HG03280 (cell line): ENCODE measurements at regions not wholly inside any gene's neighbourhood (a gene's known extent, or its start where the extent isn't known, plus 50 kb on each side); places are given as distances from the start of the nearest gene placed in this dataset.

Experiments used
- ATAC-seq: cut with Tn5 transposase; IDR thresholded peaks from one replicate; pipeline ENCODE4 v1.9.1; 2021; ENCODE audit warnings: mild to moderate bottlenecking, moderate library complexity; ENCODE audit not compliant: unreplicated experiment

- ATAC-seq, result no peak
Measured at GRCh38 chr1:90561103-90561783, 155.9 kb downstream of the BARHL2 start.

- no peak for ATAC-seq
Measured at GRCh38 chr1:90558754-90559378, 158.2 kb downstream of the BARHL2 start.

DNA sequence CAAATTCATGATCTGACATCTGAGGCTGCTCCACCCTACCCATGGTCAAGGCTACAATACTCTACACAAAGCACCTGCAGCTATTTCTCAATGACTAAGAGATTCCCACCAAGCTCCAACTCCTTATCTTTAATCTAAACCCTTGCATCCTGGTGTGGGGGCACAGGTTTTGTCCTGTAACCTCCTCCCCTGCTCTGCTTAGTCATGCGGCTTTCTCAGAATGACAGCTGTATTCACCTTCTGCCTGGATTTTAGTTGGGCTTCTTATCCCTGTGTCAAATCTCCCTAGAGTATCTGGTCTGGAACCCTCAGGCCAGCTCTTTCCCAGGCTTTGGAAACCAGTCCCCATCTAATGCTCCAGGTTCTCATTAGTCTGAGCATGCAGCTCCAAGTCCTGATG, 159.0 kb downstream of the BARHL2 start:
- ATAC-seq, result no peak

GRCh38 chr1:90557706-90558105, 159.4 kb downstream of the BARHL2 start:
- no peak for ATAC-seq

DNA sequence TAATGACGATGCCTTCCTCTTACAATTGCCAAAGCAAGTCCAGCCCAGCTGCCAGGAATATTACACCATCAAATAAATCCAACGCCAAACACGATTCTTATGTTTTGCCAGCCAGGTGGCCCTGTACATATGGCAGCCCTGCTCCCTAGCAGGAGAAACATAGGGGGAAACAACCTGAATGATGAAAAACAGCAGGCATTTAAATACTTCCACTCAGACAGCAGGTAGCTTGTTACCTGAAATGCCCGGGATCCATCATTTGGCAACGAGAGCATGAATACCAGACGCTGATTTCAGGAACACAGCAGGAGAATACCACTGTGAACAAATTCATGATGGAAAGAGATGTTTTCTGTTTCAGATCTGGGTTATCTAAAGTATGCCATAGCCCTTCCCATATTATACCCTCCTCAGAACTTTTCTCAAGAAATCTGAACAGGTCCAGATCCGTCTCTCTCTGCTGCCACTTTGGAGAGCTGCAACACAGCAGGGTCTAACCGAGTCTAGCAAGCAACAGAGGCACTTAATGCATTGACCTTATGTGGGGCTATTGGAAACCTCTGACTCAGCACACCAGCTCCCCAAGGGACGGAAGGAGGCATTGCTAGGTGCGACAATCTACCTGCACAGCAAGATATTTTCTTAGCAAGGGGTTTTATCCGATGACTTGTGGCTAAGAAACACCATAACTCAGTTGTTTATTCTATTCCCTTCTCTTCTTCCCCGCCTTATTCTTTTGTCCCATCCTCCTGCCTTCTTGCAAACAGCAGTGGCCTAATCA, 166.3 kb downstream of the BARHL2 start:
- ATAC-seq, result no peak

DNA sequence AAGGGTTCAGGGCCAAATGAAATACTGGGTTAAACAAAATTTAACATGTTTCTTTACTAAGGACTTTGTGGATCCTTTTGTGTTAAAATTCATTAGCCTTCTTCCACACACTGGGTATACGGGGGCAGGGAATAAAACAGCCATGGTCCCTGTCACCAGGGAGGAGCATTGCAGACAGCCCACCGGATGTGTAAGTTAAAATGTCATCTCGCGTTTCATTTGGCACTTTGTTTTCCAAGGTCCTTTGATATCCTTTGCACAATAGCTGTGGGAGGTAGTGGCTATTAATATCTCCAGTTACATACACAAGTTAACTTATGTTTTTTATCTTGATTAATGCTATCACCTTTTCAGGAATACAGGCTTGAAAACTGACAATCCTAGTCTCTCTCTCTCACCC, 172.7 kb downstream of the BARHL2 start:
- no peak for ATAC-seq

DNA sequence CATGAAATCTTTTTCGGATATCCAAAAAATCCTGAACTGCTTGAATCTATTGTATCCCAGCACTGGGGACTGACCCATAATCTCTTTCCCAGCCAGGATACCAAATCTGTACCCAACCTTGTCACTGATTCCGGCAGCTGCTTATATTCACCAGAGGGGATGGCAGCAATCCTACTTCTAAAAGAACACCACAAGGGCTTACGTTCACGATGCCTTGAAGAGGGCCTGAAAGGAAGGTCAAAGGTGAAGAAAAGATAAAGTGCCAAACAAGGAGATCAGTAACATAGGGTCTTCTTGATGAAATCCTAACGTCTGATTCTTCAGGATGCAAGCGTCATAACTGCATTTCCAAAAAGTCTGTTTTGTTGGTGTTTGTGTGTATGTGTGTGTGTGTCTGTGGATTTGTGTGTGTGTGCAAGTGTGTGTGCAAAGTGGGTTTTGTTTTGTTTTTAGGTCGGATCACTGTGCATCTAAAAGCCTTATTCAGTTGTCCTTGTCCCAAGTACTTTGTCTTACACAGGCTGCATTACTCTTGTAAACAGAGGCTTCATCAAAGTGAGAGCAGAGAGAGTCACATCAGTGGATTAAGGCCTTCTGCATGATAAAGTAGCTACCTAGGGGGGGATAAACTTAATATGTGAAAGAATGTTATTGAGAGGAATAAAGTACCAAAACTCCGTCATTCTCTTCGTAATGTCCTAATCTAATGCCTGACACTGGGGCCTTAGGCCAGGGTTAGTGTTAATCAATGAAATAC, 179.3 kb downstream of the BARHL2 start:
- ATAC-seq, result no peak

GRCh38 chr1:90534663-90535295, 182.3 kb downstream of the BARHL2 start:
- no peak for ATAC-seq

GRCh38 chr1:90534116-90534515, 183.0 kb downstream of the BARHL2 start:
- no peak for ATAC-seq

DNA sequence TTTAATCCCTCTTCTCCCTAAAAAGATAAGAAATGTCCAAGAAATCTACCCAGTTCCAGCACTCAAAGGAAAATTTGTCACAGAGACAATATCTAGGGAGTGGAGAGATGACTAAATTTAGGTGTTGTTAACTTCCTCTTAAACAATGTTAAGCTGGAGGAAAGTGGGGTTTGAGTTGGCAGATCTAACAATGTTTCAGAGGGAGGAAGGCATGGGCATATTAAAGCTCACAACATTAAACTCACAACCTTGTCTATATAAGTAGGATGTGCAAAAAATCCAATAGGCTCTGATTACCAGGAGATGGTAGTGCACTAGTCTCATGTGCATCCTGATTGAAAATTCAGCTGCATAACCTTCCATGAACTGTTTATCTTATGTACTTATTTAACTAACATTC, 190.1 kb downstream of the BARHL2 start:
- ATAC-seq, result no peak

DNA sequence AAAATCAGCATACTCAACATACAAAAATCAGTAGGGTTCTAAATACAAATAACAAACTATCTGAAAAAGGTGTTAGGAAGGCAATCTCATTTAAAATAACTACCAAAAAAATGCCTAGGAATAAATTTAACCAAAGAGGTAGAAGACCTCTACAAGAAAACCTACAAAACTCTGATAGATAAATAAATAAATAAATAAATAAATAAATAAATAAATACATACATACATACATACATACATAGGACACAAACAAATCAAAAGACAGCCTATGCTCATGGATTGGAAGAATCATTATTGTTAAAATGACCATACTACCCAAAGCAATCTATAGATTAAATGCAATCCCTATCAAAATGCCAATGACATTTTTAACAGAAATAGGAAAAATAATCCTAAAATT, 194.7 kb downstream of the BARHL2 start:
- ATAC-seq, result no peak

GRCh38 chr1:90513956-90514355, 203.1 kb downstream of the BARHL2 start:
- ATAC-seq, result no peak

- no peak for ATAC-seq
Measured at GRCh38 chr1:90512441-90512840, 204.7 kb downstream of the BARHL2 start.

GRCh38 chr1:90510143-90510542, 207.0 kb downstream of the BARHL2 start:
- no peak for ATAC-seq

DNA sequence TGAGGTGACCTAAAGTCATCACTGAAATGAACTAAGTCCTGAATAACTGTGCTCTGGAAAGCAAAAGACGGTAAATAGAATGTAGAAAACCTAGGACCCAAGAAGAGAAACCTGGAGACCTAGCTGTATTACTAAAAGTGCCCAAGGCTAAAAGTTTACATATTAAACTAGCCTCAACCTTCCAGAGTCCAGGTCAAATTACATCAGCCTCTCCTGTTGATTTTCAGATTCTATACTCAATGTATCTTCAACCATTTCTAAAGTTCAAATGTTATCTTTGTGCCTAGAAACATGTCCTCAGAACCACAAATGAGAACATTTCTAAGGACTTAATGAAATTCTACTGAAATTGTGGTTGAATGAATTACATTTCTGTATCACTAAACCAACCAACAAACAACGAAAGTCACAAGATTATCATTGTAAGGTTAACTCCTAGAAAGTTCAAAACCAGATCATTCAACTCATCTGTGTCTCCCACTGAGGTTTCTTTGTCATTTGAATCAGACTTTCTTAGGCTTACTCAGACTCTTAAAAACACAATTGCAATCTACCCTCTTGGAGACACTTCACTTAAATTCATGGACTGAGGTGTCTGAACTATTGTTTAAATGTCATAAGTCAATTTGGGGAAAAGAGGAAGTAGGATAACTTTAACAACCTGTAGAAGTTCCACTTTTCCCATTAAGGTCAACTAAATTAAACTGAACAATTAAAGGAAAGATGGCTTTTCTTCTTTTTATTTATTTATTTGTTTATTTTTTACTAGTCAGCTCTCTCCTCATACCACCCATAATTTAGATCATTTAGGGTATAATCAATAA, 207.7 kb downstream of the BARHL2 start:
- ATAC-seq, result no peak

DNA sequence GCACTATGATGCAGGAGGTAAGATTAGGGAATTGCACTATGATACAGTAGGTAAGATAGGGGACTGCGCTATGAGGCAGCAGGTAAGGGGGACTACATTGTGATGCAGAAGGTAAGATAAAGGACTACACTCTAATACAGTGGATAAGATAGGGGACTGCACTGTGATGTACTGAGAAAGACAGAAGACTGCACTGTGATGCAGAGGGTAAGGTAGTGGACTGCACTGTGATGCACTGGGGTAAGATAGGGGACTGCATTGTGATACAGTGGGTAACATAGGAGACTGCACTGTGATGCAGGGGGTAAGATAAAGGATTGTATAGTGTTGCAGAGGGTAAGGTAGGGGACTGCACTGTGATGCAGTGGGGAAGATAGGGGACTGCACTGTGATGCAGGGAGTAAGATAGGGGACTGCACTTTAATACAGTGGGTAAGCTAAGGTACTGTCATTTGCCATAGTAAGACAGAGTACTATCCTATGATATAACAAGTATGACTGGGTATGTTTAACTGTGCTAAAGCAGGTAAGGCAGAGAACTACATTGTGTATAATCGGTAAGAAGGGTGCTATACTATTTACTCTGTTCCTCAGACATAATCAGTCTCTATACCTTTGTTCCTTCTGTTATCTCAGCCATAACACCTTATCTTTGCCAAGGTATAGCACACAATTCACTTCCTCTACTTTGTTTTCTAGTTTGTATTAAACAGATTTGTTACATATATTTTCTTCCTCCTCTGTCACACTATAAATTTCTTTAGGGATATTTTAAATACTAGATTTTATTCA, 208.5 kb downstream of the BARHL2 start:
- ATAC-seq, result no peak

- no peak for ATAC-seq
Measured at GRCh38 chr1:90507173-90507572, 209.9 kb downstream of the BARHL2 start.

- ATAC-seq, result no peak
Measured at GRCh38 chr1:90505806-90506205, 211.3 kb downstream of the BARHL2 start.

DNA sequence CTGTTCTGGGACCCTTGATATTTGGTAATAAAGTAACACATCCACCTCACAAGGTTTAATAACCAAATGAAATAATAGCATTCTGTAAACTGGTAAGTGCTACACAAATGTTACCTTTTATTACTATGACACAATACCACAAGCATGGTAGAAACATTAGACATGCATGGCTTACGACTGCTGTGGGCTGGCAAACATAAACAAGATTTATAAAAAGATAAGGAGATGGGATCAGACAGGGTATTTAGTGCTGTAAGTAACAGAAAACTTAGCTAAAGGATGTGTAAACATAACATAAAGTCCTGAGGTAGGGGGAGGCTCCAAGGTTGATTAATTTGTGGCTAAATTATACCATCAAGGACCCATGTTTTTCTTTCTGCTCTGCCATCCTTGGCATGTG, 212.6 kb downstream of the BARHL2 start:
- ATAC-seq, result no peak
